HCT116 (cell line): ENCODE measurements at regions not wholly inside any gene's neighbourhood (a gene's known extent, or its start where the extent isn't known, plus 50 kb on each side); places are given as distances from the start of the nearest gene placed in this dataset.

Experiments used
- ATAC-seq: fragments of 200-7000 bp; cut with Tn5 transposase; 2 replicates; pipeline ENCODE4 v1.9.1; 2020; ENCODE audit warnings: mild to moderate bottlenecking, moderate library complexity
- BruUV-seq: library from RNA; stranded (reverse); fragments of 400-500 nt; replicated peaks from 2 replicates; lab custom pipeline; 2021; lab: Mats Ljungman, UMichigan
- CTCF ChIA-PET: fragments of 300-600 bp; sonication (Branson Sonifier 250); formaldehyde crosslinking; loops from one replicate; lab custom pipeline; 2021; ENCODE audit warnings: antibody characterized with exemption; lab: Charles Lee
- POLR2A ChIA-PET: fragments of 300-600, 350-600 bp; sonication (Branson Sonifier 250); formaldehyde crosslinking; loops from one replicate; lab custom pipeline; 2021; ENCODE audit warnings: antibody characterized with exemption; lab: Charles Lee
- RAD21 ChIA-PET, 2 experiments: fragments of 300-600 bp; sonication (Branson Sonifier 250); formaldehyde crosslinking; loops; one replicate each; lab custom pipeline; 2023; ENCODE audit warnings: low total read pairs in 2 of 2; ENCODE audit not compliant: uncharacterized antibody in 2 of 2, unreplicated experiment in 2 of 2, low non-redundant PET in 1 of 2; lab: Charles Lee
- DNase-seq: peaks from one replicate; pipeline ENCODE4 v3.0.0-alpha.2; 2010; ENCODE audit warnings: low read depth, low spot score
- H2AFZ ChIP-seq: fragments of 200-600 bp; shearing (Covaris generic), sonication (generic); 2 replicates; pipeline ENCODE4 v1.6.1; 2017; ENCODE audit warnings: low read depth, mixed run types, mixed read lengths, antibody characterized with exemption, low read length; ENCODE audit not compliant: poor library complexity, severe bottlenecking
- H3K27ac ChIP-seq: 2 replicates; pipeline ENCODE4 v1.5.1; 2012; ENCODE audit warnings: low read depth, low read length
- H3K27me3 ChIP-seq: fragments of 200-600 bp; sonication (generic); 2 replicates; pipeline ENCODE4 v1.6.1; 2016; ENCODE audit warnings: mixed run types, low read length, mixed read lengths; ENCODE audit not compliant: insufficient read depth
- H3K36me3 ChIP-seq, 2 experiments: fragments of 200-500 bp in 1 of 2; fragments of 200-600 bp in 1 of 2; sonication (Bioruptor generic) in 1 of 2; sonication (generic) in 1 of 2; 2 replicates each; pipeline versions ENCODE4 v1.5.1 to v1.6.1; 2014 to 2016; ENCODE audit warnings: low read length in 2 of 2, inconsistent platforms in 1 of 2, mixed read lengths in 1 of 2, mixed run types in 1 of 2; ENCODE audit not compliant: insufficient read depth in 2 of 2, control insufficient read depth in 1 of 2
- H3K4me1 ChIP-seq, 2 experiments: fragments of 200-600 bp in 1 of 2; sonication (generic) in 1 of 2; 2 replicates each; pipeline versions ENCODE4 v1.5.1 to v1.6.1; 2012 to 2017; ENCODE audit warnings: low read length in 2 of 2, inconsistent platforms in 1 of 2, mild to moderate bottlenecking in 1 of 2, mixed read lengths in 1 of 2, mixed run types in 1 of 2, moderate library complexity in 1 of 2; ENCODE audit not compliant: insufficient read depth in 2 of 2, control insufficient read depth in 1 of 2
- H3K4me2 ChIP-seq: fragments of 200-600 bp; sonication (generic); 2 replicates; pipeline ENCODE4 v1.6.1; 2017; ENCODE audit warnings: mixed run types, low read length, mixed read lengths
- H3K4me3 ChIP-seq, 2 experiments: fragments of 200-600 bp in 1 of 2; sonication (generic) in 1 of 2; replicated peaks in 1 of 2; 2 replicates each; pipeline ENCODE4 v1.5.1; 2011 to 2016; ENCODE audit warnings: low read length in 2 of 2, control low read depth in 1 of 2, low read depth in 1 of 2, mild to moderate bottlenecking in 1 of 2, mixed read lengths in 1 of 2, mixed run types in 1 of 2
- H3K79me2 ChIP-seq: fragments of 200-600 bp; sonication (generic); 2 replicates; pipeline ENCODE4 v1.6.1; 2017; ENCODE audit warnings: mild to moderate bottlenecking, mixed run types, low read length, moderate library complexity, mixed read lengths; ENCODE audit not compliant: insufficient read depth
- H3K9ac ChIP-seq: fragments of 200-600 bp; sonication (generic); 2 replicates; pipeline ENCODE4 v1.6.1; 2016; ENCODE audit warnings: low read length, mixed read lengths
- H3K9me2 ChIP-seq: fragments of 200-600 bp; sonication (generic), shearing (Covaris generic); 2 replicates; pipeline ENCODE4 v1.6.1; 2017; ENCODE audit warnings: mixed run types, mild to moderate bottlenecking, moderate library complexity; ENCODE audit not compliant: insufficient read depth
- H3K9me3 ChIP-seq, 2 experiments: fragments of 200-500 bp in 1 of 2; fragments of 200-600 bp in 1 of 2; sonication (Bioruptor generic) in 1 of 2; sonication (generic) in 1 of 2; 2 replicates each; pipeline ENCODE4 v1.6.1; 2014 to 2017; ENCODE audit warnings: low read length in 2 of 2, mixed read lengths in 2 of 2, inconsistent platforms in 1 of 2, low read depth in 1 of 2, mild to moderate bottlenecking in 1 of 2, mixed run types in 1 of 2, moderate library complexity in 1 of 2; ENCODE audit not compliant: control insufficient read depth in 1 of 2, insufficient read depth in 1 of 2
- H4K20me1 ChIP-seq: fragments of 200-600 bp; sonication (generic), shearing (Covaris generic); 2 replicates; pipeline ENCODE4 v1.6.1; 2017; ENCODE audit warnings: mixed run types, mild to moderate bottlenecking, moderate library complexity; ENCODE audit not compliant: insufficient read depth
- CBX3 ChIP-seq: IDR thresholded peaks from 2 replicates; pipeline ENCODE4 v1.6.1; 2012; ENCODE audit warnings: low read depth
- CEBPB ChIP-seq: IDR thresholded peaks from 2 replicates; pipeline ENCODE4 v1.6.1; 2012; ENCODE audit warnings: low read depth
- EGR1 ChIP-seq: IDR thresholded peaks from 2 replicates; pipeline ENCODE4 v1.6.1; 2012; ENCODE audit warnings: low read depth
- ELF1 ChIP-seq: IDR thresholded peaks from 2 replicates; pipeline ENCODE4 v1.6.1; 2012; ENCODE audit warnings: low read depth, borderline replicate concordance
- EZH2 ChIP-seq: fragments of 200-600 bp; sonication (generic); IDR thresholded peaks from 2 replicates; pipeline ENCODE4 v1.6.1; 2017; ENCODE audit warnings: antibody characterized with exemption, mixed run types
- JUND ChIP-seq: IDR thresholded peaks from 2 replicates; pipeline ENCODE4 v1.6.1; 2012
- POLR2A ChIP-seq: IDR thresholded peaks from 2 replicates; pipeline ENCODE4 v1.7.0; 2011; ENCODE audit warnings: borderline replicate concordance; ENCODE audit not compliant: insufficient read depth, insufficient read length; ENCODE audit errors: extremely low read depth
- POLR2AphosphoS5 ChIP-seq: IDR thresholded peaks from 2 replicates; pipeline ENCODE4 v1.6.1; 2011; ENCODE audit warnings: mild to moderate bottlenecking, low read depth, low read length, moderate library complexity
- RAD21 ChIP-seq: IDR thresholded peaks from 2 replicates; pipeline ENCODE4 v1.6.1; 2012; ENCODE audit warnings: low read depth, mild to moderate bottlenecking
- REST ChIP-seq: IDR thresholded peaks from 2 replicates; pipeline ENCODE4 v1.6.1; 2012; ENCODE audit warnings: low read depth
- SIN3A ChIP-seq: IDR thresholded peaks from 2 replicates; pipeline ENCODE4 v1.6.1; 2012; ENCODE audit warnings: low read depth
- SP1 ChIP-seq: IDR thresholded peaks from 2 replicates; pipeline ENCODE4 v1.6.1; 2012; ENCODE audit warnings: low read depth
- SRF ChIP-seq: IDR thresholded peaks from 2 replicates; pipeline ENCODE4 v1.6.1; 2012; ENCODE audit warnings: low read depth
- YY1 ChIP-seq: IDR thresholded peaks from 2 replicates; pipeline ENCODE4 v1.6.1; 2011; ENCODE audit warnings: low read length, low read depth, moderate library complexity, mild to moderate bottlenecking; ENCODE audit not compliant: insufficient replicate concordance; ENCODE audit errors: extremely low read depth
- ZFX ChIP-seq: fragments of 450-650 bp; IDR thresholded peaks from 2 replicates; pipeline ENCODE4 v1.6.1; 2017
- ZNF274 ChIP-seq: fragments of 200-500 bp; sonication (Bioruptor generic); IDR thresholded peaks from 2 replicates; pipeline ENCODE4 v1.6.1; 2014; ENCODE audit warnings: mild to moderate bottlenecking, low read depth, low read length, inconsistent platforms
- intact Hi-C: fragments of 100-400 bp; cut with micrococcal nuclease; formaldehyde crosslinking; loops from 2 replicates; pipeline ENCODE4 v1.10.0; 2022
- TF ChIP-seq, protein P1 (sequence below), 3 experiments: fragments of 200-600 bp in 1 of 3; sonication (generic) in 1 of 3; IDR thresholded peaks in 2 of 3; conservative IDR thresholded peaks in 1 of 3; 2 replicates each; pipeline ENCODE4 v1.5.1; 2012 to 2017; ENCODE audit warnings: low read depth in 2 of 3, low read length in 2 of 3, antibody characterized with exemption in 1 of 3, borderline replicate concordance in 1 of 3, control low read depth in 1 of 3, mild to moderate bottlenecking in 1 of 3, mixed read lengths in 1 of 3, mixed run types in 1 of 3, moderate library complexity in 1 of 3; ENCODE audit not compliant: insufficient read depth in 1 of 3
- TF ChIP-seq, protein P2 (sequence below): IDR thresholded peaks from 2 replicates; pipeline ENCODE4 v1.6.1; 2012

GRCh38 chr1:87914396-87914795 is 585.7 kb downstream of the LMO4 start:
- Histone ChIP-seq H3K9me2 (no peaks in the 10 kb centered on the region), H3K4me3 (no peak overlapping the region), H3K27ac (no peak overlapping the region), H3K9me3 (no peaks in the 10 kb centered on the region), H2AFZ (no peak overlapping the region), H3K4me1 (no peaks in the 10 kb centered on the region), H3K9ac (no peak overlapping the region), H3K36me3 (no peaks in the 10 kb centered on the region), H3K27me3 (no peaks in the 10 kb centered on the region), H3K79me2 (no peaks in the 10 kb centered on the region), H4K20me1 (no peaks in the 10 kb centered on the region), H3K4me2 (no peak overlapping the region)
- intact Hi-C loops = no loop called here
- ChIA-PET POLR2A (no interaction called here), RAD21 (no interaction called here), CTCF (no interaction called here)
- TF ChIP-seq REST (no peak), ELF1 (no peak), ZFX (no peak), EGR1 (no peak), ZNF274 (no peak), JUND (no peak), POLR2AphosphoS5 (no peak), CBX3 (no peak), SIN3A (no peak), YY1 (no peak), CEBPB (no peak), EZH2 (no peak), SP1 (no peak), RAD21 (no peak), POLR2A (no peak), SRF (no peak)
- TF ChIP-seq, protein P1, sequence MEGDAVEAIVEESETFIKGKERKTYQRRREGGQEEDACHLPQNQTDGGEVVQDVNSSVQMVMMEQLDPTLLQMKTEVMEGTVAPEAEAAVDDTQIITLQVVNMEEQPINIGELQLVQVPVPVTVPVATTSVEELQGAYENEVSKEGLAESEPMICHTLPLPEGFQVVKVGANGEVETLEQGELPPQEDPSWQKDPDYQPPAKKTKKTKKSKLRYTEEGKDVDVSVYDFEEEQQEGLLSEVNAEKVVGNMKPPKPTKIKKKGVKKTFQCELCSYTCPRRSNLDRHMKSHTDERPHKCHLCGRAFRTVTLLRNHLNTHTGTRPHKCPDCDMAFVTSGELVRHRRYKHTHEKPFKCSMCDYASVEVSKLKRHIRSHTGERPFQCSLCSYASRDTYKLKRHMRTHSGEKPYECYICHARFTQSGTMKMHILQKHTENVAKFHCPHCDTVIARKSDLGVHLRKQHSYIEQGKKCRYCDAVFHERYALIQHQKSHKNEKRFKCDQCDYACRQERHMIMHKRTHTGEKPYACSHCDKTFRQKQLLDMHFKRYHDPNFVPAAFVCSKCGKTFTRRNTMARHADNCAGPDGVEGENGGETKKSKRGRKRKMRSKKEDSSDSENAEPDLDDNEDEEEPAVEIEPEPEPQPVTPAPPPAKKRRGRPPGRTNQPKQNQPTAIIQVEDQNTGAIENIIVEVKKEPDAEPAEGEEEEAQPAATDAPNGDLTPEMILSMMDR (IDR thresholded peaks at IDR 0.05 in 2 of 3, conservative IDR thresholded peaks at IDR 0.05 in 1 of 3; ENCODE audit: borderline replicate concordance in 1 of 3, insufficient read depth in 1 of 3, low read depth in 2 of 3, low read length in 2 of 3) = no peak
- TF ChIP-seq, protein P2, sequence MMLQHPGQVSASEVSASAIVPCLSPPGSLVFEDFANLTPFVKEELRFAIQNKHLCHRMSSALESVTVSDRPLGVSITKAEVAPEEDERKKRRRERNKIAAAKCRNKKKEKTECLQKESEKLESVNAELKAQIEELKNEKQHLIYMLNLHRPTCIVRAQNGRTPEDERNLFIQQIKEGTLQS = no peak
- DNase-seq (no peak), ATAC-seq (no peak)
- no TSS peak for BruUV-seq
